ENCODE measurements at regions not wholly inside any gene's neighbourhood (a gene's known extent, or its start where the extent isn't known, plus 50 kb on each side); places are given as distances from the start of the nearest gene placed in this dataset.

- DNase-seq (ENCODE audit: low read depth), result peak; percentile 40
These were observed 277.3 kb upstream of the FN1 start for GRCh38 chr2:215712871-215713790.

- DNase-seq (ENCODE audit: low read depth), result peak; percentile 45
These were observed 276.5 kb upstream of the FN1 start for GRCh38 chr2:215712219-215712868.

GRCh38 chr2:215711471-215712034 is 275.7 kb upstream of the FN1 start:
- DNase-seq (ENCODE audit: low read depth), result peak; percentile 93

DNA sequence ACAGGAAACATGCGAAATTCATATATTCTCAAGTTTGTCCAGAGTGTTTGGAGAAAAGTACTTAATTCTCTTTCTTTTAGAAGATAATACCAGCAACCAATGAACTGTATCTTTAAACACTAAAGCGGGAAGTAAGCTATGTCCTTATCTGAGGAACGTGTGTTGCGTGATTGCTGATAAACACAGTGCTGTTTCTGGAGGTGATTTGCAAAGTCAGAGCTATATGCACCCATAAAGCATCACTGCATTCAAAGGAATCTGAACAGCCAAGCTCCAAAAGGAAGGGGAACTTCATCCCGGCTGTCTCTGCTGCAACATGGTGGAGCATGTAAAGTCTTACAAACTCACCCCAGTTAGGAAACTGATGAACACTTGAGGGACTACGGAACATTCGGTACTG is 271.7 kb upstream of the FN1 start:
- DNase-seq (ENCODE audit: low read depth), result no peak

DNA sequence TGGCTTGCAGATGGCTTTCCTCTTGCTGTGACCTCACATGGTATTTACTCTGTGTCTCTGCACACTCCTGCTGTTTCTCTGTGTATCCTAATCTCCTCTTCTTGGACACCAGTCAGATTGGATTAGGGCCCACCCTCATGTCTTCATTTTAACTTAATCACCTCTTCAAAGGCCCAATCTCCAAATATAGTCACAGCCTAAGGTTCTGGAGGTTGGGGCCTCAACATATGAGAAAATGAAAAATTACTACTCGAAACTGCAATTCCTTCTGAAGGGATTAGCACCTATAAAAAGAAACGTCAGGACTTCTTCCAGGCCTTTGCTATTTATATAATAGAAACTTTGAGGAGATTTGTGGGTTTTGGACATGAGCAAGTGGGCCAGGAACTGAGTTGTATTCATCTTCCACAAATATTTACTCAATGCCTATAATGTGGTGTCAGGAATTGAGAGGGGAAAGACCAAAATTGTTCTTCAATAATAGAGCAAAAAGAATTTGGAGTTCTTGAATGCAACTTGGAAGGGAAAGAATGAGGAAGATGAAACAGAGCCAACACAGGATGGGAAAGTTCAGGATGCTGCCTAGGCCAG is 270.0 kb upstream of the FN1 start:
- DNase-seq (ENCODE audit: low read depth), result no peak

DNA sequence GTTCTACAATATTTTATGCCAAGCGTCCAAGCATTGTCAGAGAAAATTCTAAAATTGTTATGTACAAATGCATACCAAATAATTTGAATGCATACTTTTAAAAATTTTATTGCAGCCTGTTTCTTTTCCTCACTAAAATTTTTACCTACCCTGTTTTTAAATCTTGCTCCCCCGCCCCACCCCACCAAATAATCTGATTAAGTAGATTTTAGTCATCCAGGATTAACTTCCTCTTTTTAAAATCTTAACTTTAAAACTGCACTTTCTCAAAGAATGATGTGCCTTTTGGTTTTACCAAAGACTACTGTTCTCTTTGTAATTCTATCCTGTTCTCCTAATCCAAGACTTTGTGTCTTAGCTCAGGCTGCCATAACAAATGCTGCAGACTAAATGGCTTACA is 269.4 kb upstream of the FN1 start:
- no peak for DNase-seq (ENCODE audit: low read depth)

DNA sequence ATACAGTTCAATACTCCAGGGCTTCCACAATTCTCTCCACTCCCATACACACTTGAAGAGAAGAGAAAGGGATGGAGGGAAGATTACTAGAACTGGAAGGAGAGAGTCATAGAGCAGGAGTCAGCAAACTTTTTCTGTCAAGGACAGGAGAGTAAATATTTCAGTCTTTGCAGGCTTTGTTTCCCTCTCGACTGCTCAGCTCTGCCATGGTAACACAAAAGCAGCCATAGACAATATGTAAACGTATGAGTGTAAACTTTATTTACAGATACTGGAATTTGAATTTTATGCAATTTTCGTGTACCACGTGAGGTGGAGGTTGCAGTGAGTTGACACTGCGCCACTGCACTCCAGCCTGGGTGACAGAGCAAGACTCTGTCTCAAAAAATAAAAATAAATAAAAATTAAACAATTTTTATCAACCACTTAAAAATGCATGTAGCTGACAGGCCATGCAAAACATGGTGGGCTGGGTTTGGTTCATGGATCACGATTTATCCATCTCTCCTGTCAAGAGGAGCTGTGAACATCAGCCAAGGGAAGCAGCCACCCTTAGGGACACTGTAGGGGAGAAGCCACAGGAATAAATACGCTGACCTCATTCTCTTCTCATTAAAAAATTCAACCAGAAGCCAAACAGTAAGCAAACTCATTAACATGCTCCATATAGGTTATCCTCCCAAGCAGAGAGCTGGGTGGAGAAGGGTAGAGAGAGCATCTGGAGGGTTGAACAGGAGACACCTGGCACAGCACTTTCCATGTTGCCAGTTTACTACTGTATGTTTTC is 266.4 kb upstream of the FN1 start:
- no peak for DNase-seq (ENCODE audit: low read depth)

- DNase-seq (ENCODE audit: low read depth), result no peak
These were observed 264.1 kb upstream of the FN1 start for GRCh38 chr2:215699700-215700538.

GRCh38 chr2:215699018-215699417 is 263.1 kb upstream of the FN1 start:
- DNase-seq (ENCODE audit: low read depth), result no peak

DNA sequence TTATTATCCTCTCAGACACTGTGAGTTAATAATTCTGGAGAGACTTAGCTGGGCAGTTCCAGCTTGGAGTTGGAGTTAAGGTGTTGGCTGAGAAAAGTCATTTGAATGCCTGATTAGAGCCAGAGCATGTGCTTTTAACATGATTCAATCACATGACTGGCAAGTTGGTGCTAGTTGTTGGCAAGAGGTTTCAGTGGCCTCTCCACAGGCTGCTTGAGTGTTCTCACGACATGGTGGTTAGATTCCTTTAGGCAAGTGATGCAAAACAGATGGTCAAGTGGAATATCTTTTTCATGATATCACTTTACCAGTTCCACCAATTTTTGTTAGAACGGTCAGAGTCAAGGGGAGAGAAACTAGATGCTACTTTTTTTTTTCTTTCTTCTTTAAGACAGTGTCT is 262.7 kb upstream of the FN1 start:
- peak; percentile 91 for DNase-seq (ENCODE audit: low read depth)

GRCh38 chr2:215697496-215697895 is 261.6 kb upstream of the FN1 start:
- no peak for DNase-seq (ENCODE audit: low read depth)

DNA sequence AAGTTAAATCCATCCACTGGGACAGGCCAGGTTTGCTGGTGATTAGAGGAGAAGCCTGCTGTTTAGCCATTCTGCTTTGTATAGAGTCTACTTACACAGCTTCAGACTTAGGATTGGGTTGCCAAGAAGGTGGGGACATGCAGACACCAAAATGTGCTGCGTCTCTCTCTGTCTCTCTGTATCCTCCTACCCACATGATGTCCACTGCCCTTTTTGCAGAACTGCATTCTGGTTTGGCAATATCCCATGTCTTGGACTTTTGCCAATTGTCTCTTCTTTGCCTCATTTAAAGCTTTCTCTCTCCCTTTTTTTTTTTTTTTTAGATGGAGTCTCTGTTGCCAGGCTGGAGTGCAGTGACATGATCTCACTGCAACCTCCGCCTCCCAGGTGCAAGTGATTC is 261.1 kb upstream of the FN1 start:
- no peak for DNase-seq (ENCODE audit: low read depth)

DNA sequence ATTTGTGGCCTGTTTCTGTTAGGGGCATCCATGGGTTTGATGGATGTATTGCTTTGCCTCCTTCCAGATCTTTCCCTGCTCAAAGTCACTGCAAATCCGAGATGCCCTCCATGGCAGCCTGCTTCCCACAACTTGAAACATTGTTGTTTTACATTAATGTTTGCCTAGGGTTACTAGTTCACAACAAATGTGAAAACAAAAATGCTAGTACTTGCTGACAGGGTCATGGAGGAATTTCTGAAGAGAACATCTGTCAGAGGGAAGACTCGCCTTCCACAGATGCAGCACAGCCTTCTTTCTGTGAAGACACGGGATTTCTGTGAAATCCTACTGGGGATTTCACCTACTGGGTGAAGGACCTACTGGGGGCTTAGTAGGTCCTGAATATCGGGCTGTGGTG is 260.0 kb upstream of the FN1 start:
- DNase-seq (ENCODE audit: low read depth), result peak; percentile 28

DNA sequence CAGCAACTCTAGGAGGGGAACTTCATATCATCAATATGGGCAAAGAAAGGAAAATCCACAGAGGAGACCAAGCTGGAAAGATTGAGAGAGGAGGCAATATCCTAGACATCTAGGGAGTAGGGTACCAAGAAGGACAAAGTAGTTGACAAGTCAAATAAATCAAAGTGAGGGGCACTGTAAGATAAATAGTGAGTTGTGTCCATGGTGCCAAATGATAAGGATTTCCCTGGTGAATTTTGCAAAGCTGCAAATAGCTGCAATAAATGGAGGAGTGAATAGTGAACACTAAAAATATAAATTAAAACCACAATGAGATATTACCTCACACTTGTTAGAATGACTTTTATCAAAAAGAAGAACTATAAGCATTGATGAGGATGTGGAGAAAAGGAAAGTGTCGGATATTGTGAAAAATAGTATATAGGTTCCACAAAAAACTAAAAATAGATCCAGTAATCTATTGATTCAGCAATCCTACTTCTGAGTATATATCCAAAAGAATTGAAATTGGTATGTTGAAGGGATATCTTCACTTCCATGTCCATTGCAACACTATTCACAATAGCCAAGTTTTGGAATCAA is 258.2 kb upstream of the FN1 start:
- no peak for DNase-seq (ENCODE audit: low read depth)

DNA sequence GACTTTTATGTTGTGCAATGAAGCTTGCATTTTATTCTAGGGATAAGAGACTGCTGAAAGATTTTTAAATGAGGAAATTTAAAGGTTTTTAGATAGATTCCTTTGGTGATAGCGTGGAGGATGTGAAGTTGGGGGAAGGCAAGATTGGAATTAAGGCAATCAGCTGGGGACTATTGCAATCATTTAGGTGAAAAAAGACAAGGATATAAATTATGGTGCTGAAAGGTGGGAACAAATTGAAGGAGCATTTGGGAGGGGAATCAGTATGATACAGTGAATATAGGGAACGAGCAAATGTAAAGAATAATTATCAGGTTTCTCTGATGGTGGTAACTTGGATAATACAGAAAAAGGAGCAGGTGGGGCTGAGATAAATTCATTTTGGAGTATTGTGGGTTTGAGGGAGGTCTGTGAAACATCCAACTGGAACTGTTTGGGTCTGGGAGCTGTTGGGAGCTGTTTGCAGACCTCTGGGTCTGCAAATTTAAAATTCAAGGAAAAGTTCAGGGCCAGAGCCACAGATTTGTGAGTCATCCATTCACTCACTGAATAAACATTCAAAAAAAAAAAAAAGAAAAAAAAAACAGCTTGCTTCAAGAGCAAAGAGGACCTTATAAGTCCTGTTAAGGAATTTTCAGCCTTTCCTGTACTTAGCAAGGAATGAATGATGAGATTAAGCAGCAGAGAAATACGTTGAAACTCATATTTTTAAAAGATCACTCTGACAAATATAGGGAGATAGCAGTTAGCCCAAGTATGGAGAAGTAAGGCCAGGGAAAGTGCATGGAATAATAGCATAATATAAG is 257.5 kb upstream of the FN1 start:
- peak; percentile 93 for DNase-seq (ENCODE audit: low read depth)

GRCh38 chr2:215692387-215693079 is 256.7 kb upstream of the FN1 start:
- DNase-seq (ENCODE audit: low read depth), result peak; percentile 79

DNA sequence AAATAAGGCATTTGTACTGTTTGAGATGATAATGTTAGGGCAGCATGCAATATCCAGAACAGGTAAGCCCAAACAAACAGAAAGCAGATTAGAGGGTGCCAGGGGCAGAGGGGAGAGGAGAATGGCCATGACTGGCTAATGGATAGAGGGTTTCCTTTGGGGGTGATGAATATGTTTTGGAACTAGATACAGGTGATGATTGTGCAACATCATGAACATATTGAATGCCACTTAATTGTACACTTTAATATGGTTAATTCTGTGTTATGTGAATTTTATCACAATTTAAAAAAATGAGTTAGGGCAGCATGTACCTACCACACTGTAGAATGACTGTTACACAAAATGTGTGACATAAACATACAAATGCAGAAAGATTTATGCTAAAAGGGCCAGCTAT is 255.5 kb upstream of the FN1 start:
- no peak for DNase-seq (ENCODE audit: low read depth)

DNA sequence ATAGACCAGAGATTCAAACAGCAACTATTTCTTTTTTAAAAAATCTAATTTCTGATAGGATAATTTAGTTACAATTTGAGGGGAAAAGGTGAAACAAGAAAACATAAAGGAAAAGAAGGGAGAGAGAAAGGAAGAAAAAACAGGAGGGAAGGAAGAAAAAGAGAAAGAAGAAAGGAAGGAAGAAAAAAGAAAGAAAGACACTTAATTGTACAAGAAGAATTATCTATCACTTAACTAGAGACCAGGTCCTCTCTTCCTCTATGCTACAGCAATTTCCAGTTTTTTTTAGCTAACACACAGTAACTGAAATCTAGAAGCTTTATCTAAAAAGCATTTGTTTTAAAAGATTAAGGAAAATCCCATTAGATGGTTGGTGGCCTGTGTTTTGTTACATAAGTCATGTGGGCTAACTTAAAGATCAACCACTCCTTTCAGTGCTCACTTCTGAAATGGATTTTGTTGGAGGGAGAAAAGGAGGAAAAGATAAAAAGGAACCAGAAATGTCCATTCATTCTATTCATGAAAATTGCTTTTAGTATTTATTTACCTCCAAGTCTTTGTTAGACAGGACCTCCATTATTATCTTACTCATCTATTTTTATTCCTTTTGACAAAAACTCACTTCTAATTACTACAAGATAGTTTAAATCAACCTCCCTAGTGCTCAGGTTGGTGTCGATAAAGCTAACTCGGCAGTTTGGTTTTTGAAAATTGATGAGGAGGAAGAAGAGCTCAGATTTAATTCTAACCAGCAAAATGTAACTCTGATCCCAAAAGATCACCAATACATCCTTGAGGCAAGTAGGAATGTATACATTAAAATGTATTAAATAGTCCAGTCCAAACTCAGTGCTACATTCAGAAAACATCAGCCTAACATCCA is 251.5 kb upstream of the FN1 start:
- DNase-seq (ENCODE audit: low read depth), result no peak
